ENCODE measurements at regions not wholly inside any gene's neighbourhood (a gene's known extent, or its start where the extent isn't known, plus 50 kb on each side); places are given as distances from the start of the nearest gene placed in this dataset.

DNA sequence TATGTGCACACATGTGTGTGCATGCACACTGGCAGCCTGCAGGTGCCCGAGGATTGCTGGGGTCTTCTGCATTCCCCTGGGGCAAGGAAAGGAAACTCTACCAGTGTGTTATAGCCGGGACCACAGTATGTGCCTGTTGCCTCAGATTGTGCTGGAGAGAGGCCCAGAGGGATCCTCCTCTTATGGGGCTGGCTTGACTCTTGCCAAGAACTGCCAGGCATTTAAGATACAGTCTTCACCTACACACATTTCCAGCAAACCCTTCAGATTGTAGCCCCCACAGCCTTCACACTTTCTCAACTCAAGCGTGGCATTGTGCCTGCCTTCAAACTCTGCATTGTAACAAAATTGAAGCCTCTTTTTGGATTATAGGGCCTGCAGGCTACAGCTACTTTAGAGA is 176.7 kb upstream of the DYRK2 start:
- H3K27ac ChIP-seq (ENCODE audit: low read depth in 1 of 2, low read length in 2 of 2) = no peak overlapping the region
- no peak overlapping the region for H3K9ac ChIP-seq (ENCODE audit: low read depth in 1 of 2, low read length in 2 of 2)
- no peak overlapping the region for H3K4me3 ChIP-seq (ENCODE audit: low read depth in 1 of 3, low read length in 3 of 3)
- H3K27me3 ChIP-seq (ENCODE audit: control insufficient read depth in 4 of 4, insufficient read depth in 4 of 4, low read length in 3 of 4) = no peaks in the 10 kb centered on the region
- H3K4me1 ChIP-seq (ENCODE audit: control insufficient read depth in 4 of 4, insufficient read depth in 4 of 4, low read length in 3 of 4) = no peaks in the 10 kb centered on the region
- TF ChIP-seq HNF4G (IDR thresholded peaks at IDR 0.05) (no peak), YY1 (IDR thresholded peaks at IDR 0.05) (no peak), RXRA (IDR thresholded peaks at IDR 0.05) (no peak), NR2F2 (IDR thresholded peaks at IDR 0.05) (no peak), TAF1 (conservative IDR thresholded peaks at IDR 0.05) (no peak), RAD21 (IDR thresholded peaks at IDR 0.05) (no peak), FOXA2 (IDR thresholded peaks at IDR 0.05) (no peak), GABPA (IDR thresholded peaks at IDR 0.05 in 1 of 2, conservative IDR thresholded peaks at IDR 0.05 in 1 of 2) (no peak), HNF4A (conservative IDR thresholded peaks at IDR 0.05) (no peak), EGR1 (IDR thresholded peaks at IDR 0.05; ENCODE audit: low read depth in 2 of 2) (no peak), FOXA1 (IDR thresholded peaks at IDR 0.05) (no peak)
- TF ChIP-seq, protein P1, sequence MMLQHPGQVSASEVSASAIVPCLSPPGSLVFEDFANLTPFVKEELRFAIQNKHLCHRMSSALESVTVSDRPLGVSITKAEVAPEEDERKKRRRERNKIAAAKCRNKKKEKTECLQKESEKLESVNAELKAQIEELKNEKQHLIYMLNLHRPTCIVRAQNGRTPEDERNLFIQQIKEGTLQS (IDR thresholded peaks at IDR 0.05) = no peak
- TF ChIP-seq, protein P2, sequence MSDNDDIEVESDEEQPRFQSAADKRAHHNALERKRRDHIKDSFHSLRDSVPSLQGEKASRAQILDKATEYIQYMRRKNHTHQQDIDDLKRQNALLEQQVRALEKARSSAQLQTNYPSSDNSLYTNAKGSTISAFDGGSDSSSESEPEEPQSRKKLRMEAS (IDR thresholded peaks at IDR 0.05) = no peak
- TF ChIP-seq, protein P3, sequence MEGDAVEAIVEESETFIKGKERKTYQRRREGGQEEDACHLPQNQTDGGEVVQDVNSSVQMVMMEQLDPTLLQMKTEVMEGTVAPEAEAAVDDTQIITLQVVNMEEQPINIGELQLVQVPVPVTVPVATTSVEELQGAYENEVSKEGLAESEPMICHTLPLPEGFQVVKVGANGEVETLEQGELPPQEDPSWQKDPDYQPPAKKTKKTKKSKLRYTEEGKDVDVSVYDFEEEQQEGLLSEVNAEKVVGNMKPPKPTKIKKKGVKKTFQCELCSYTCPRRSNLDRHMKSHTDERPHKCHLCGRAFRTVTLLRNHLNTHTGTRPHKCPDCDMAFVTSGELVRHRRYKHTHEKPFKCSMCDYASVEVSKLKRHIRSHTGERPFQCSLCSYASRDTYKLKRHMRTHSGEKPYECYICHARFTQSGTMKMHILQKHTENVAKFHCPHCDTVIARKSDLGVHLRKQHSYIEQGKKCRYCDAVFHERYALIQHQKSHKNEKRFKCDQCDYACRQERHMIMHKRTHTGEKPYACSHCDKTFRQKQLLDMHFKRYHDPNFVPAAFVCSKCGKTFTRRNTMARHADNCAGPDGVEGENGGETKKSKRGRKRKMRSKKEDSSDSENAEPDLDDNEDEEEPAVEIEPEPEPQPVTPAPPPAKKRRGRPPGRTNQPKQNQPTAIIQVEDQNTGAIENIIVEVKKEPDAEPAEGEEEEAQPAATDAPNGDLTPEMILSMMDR (IDR thresholded peaks at IDR 0.05; ENCODE audit: low read depth, low read length, missing input control) = no peak
- TF ChIP-seq, protein P4, sequence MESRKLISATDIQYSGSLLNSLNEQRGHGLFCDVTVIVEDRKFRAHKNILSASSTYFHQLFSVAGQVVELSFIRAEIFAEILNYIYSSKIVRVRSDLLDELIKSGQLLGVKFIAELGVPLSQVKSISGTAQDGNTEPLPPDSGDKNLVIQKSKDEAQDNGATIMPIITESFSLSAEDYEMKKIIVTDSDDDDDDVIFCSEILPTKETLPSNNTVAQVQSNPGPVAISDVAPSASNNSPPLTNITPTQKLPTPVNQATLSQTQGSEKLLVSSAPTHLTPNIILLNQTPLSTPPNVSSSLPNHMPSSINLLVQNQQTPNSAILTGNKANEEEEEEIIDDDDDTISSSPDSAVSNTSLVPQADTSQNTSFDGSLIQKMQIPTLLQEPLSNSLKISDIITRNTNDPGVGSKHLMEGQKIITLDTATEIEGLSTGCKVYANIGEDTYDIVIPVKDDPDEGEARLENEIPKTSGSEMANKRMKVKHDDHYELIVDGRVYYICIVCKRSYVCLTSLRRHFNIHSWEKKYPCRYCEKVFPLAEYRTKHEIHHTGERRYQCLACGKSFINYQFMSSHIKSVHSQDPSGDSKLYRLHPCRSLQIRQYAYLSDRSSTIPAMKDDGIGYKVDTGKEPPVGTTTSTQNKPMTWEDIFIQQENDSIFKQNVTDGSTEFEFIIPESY (IDR thresholded peaks at IDR 0.05) = no peak
- DNase-seq (ENCODE audit: low spot score) = no peak
- H3K9me3 ChIP-seq (ENCODE audit: control insufficient read depth in 4 of 4, low read length in 3 of 4) = no peaks in the 10 kb centered on the region
- no peaks in the 10 kb centered on the region for H3K36me3 ChIP-seq (ENCODE audit: control insufficient read depth in 4 of 4, insufficient read depth in 3 of 4, low read depth in 1 of 4, low read length in 3 of 4)
- WGBS = 85% methylated on average over 3 of the region's 3 CpGs

DNA sequence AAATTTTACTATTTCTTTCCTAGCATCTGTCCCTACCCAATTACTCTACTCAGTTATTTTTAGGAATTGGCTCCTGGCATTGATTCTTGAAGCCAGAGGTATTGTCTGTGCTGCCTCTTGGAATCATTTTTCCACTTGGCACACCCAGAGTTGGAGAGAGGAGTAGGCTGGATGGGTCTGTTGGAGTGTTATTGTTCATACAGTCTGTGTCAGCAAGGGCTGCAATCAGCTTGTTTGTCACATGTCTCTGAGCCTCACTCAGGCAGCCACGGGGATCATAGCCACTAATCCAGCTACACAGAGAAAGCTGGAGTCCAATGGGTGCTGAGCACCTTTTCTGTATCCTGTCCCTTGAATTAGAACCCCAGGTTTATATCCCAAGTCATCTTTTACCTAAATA is 176.0 kb upstream of the DYRK2 start:
- no peaks in the 10 kb centered on the region for H3K4me1 ChIP-seq (ENCODE audit: control insufficient read depth in 4 of 4, insufficient read depth in 4 of 4, low read length in 3 of 4)
- DNase-seq (ENCODE audit: low spot score) = no peak
- no peak overlapping the region for H3K9ac ChIP-seq (ENCODE audit: low read depth in 1 of 2, low read length in 2 of 2)
- H3K9me3 ChIP-seq (ENCODE audit: control insufficient read depth in 4 of 4, low read length in 3 of 4) = no peaks in the 10 kb centered on the region
- WGBS = 42% methylated on average over 1 of the region's 1 CpG
- H3K27me3 ChIP-seq (ENCODE audit: control insufficient read depth in 4 of 4, insufficient read depth in 4 of 4, low read length in 3 of 4) = no peaks in the 10 kb centered on the region
- H3K4me3 ChIP-seq (ENCODE audit: low read depth in 1 of 3, low read length in 3 of 3) = no peak overlapping the region
- no peak overlapping the region for H3K27ac ChIP-seq (ENCODE audit: low read depth in 1 of 2, low read length in 2 of 2)
- no peaks in the 10 kb centered on the region for H3K36me3 ChIP-seq (ENCODE audit: control insufficient read depth in 4 of 4, insufficient read depth in 3 of 4, low read depth in 1 of 4, low read length in 3 of 4)
- TF ChIP-seq HNF4A (conservative IDR thresholded peaks at IDR 0.05) (no peak), NR2F2 (IDR thresholded peaks at IDR 0.05) (no peak), GABPA (IDR thresholded peaks at IDR 0.05 in 1 of 2, conservative IDR thresholded peaks at IDR 0.05 in 1 of 2) (no peak), TAF1 (conservative IDR thresholded peaks at IDR 0.05) (no peak), SP1 (IDR thresholded peaks at IDR 0.05) (no peak), YY1 (IDR thresholded peaks at IDR 0.05) (no peak), FOXA1 (IDR thresholded peaks at IDR 0.05) (no peak), RXRA (IDR thresholded peaks at IDR 0.05) (no peak), FOXA2 (IDR thresholded peaks at IDR 0.05) (no peak), JUND (IDR thresholded peaks at IDR 0.05) (no peak), EGR1 (IDR thresholded peaks at IDR 0.05; ENCODE audit: low read depth in 2 of 2) (no peak), HNF4G (IDR thresholded peaks at IDR 0.05) (no peak), RAD21 (IDR thresholded peaks at IDR 0.05) (no peak)
- TF ChIP-seq, protein P5, sequence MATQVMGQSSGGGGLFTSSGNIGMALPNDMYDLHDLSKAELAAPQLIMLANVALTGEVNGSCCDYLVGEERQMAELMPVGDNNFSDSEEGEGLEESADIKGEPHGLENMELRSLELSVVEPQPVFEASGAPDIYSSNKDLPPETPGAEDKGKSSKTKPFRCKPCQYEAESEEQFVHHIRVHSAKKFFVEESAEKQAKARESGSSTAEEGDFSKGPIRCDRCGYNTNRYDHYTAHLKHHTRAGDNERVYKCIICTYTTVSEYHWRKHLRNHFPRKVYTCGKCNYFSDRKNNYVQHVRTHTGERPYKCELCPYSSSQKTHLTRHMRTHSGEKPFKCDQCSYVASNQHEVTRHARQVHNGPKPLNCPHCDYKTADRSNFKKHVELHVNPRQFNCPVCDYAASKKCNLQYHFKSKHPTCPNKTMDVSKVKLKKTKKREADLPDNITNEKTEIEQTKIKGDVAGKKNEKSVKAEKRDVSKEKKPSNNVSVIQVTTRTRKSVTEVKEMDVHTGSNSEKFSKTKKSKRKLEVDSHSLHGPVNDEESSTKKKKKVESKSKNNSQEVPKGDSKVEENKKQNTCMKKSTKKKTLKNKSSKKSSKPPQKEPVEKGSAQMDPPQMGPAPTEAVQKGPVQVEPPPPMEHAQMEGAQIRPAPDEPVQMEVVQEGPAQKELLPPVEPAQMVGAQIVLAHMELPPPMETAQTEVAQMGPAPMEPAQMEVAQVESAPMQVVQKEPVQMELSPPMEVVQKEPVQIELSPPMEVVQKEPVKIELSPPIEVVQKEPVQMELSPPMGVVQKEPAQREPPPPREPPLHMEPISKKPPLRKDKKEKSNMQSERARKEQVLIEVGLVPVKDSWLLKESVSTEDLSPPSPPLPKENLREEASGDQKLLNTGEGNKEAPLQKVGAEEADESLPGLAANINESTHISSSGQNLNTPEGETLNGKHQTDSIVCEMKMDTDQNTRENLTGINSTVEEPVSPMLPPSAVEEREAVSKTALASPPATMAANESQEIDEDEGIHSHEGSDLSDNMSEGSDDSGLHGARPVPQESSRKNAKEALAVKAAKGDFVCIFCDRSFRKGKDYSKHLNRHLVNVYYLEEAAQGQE (IDR thresholded peaks at IDR 0.05) = no peak
- TF ChIP-seq, protein P3 (IDR thresholded peaks at IDR 0.05; ENCODE audit: low read depth, low read length, missing input control) = no peak
- TF ChIP-seq, protein P2 (IDR thresholded peaks at IDR 0.05) = no peak
- TF ChIP-seq, protein P1 (IDR thresholded peaks at IDR 0.05) = no peak
- TF ChIP-seq, protein P4 (IDR thresholded peaks at IDR 0.05) = no peak
